ENCODE measurements at regions not wholly inside any gene's neighbourhood (a gene's known extent, or its start where the extent isn't known, plus 50 kb on each side); places are given as distances from the start of the nearest gene placed in this dataset.

- no peak for TF ChIP-seq CTCF (IDR thresholded peaks at IDR 0.05 in 4 of 5, conservative IDR thresholded peaks at IDR 0.05 in 1 of 5)
- TF ChIP-seq POLR2A (IDR thresholded peaks at IDR 0.05): no peak
- in situ Hi-C loops (cut with MboI; ENCODE audit: low sequenced_read_pairs in 4 of 4) (no loop called here), intact Hi-C loops (cut with DNase I; ENCODE audit: low total_unique reads) (no loop called here)
These were observed 2552.6 kb downstream of the PCDH7 start for GRCh38 chr4:33272722-33273121.

GRCh38 chr4:33283818-33284217 is 2563.6 kb downstream of the PCDH7 start:
- no peaks in the 10 kb centered on the region for H3K4me1 ChIP-seq
- no peak for ATAC-seq

More at GRCh38 chr4:33272722-33273121, 2552.6 kb downstream of the PCDH7 start:
- no peaks in the 10 kb centered on the region for H3K36me3 ChIP-seq
- ATAC-seq (no peak), DNase-seq (no peak)
- no peak overlapping the region for H3K27ac ChIP-seq
- no peaks in the 10 kb centered on the region for H3K9me3 ChIP-seq
- no peaks in the 10 kb centered on the region for H3K27me3 ChIP-seq
- H3K4me3 ChIP-seq: no peak overlapping the region
- H3K4me1 ChIP-seq: no peaks in the 10 kb centered on the region

GRCh38 chr4:33296876-33297455 is 2576.8 kb downstream of the PCDH7 start:
- in situ Hi-C loops (cut with MboI; ENCODE audit: low sequenced_read_pairs in 4 of 4) (no loop called here), intact Hi-C loops (cut with DNase I; ENCODE audit: low total_unique reads) (no loop called here)
- H3K27me3 ChIP-seq: no peaks in the 10 kb centered on the region
- ATAC-seq (no peak), DNase-seq (no peak)
- H3K36me3 ChIP-seq: no peaks in the 10 kb centered on the region
- H3K4me1 ChIP-seq: no peaks in the 10 kb centered on the region
- H3K9me3 ChIP-seq: no peaks in the 10 kb centered on the region
- H3K27ac ChIP-seq: no peak overlapping the region
- TF ChIP-seq CTCF (IDR thresholded peaks at IDR 0.05 in 4 of 5, conservative IDR thresholded peaks at IDR 0.05 in 1 of 5): no peak
- TF ChIP-seq POLR2A (IDR thresholded peaks at IDR 0.05): no peak
- no peak overlapping the region for H3K4me3 ChIP-seq

More at GRCh38 chr4:33283818-33284217, 2563.6 kb downstream of the PCDH7 start:
- TF ChIP-seq CTCF (IDR thresholded peaks at IDR 0.05 in 4 of 5, conservative IDR thresholded peaks at IDR 0.05 in 1 of 5) (no peak), POLR2A (IDR thresholded peaks at IDR 0.05) (no peak)
- intact Hi-C loops (cut with DNase I; ENCODE audit: low total_unique reads) (no loop called here), in situ Hi-C loops (cut with MboI; ENCODE audit: low sequenced_read_pairs in 4 of 4) (no loop called here)
- Histone ChIP-seq H3K27ac (no peak overlapping the region), H3K9me3 (no peaks in the 10 kb centered on the region), H3K4me3 (no peak overlapping the region), H3K36me3 (no peaks in the 10 kb centered on the region), H3K27me3 (no peaks in the 10 kb centered on the region)
- DNase-seq: no peak

- intact Hi-C loops (cut with DNase I; ENCODE audit: low total_unique reads): no loop called here
- Histone ChIP-seq H3K4me3 (no peak overlapping the region), H3K27me3 (no peaks in the 10 kb centered on the region), H3K4me1 (no peaks in the 10 kb centered on the region), H3K36me3 (no peaks in the 10 kb centered on the region), H3K27ac (no peak overlapping the region), H3K9me3 (no peaks in the 10 kb centered on the region)
- no peak for ATAC-seq
- in situ Hi-C loops (cut with MboI; ENCODE audit: low sequenced_read_pairs in 4 of 4): no loop called here
- TF ChIP-seq POLR2A (IDR thresholded peaks at IDR 0.05): no peak
- no peak for TF ChIP-seq CTCF (IDR thresholded peaks at IDR 0.05 in 4 of 5, conservative IDR thresholded peaks at IDR 0.05 in 1 of 5)
- no peak for DNase-seq
These were observed 2582.2 kb downstream of the PCDH7 start for GRCh38 chr4:33302321-33302720.

GRCh38 chr4:33306131-33306530 is 2586.0 kb downstream of the PCDH7 start:
- H3K27me3 ChIP-seq: no peaks in the 10 kb centered on the region
- ATAC-seq (no peak), DNase-seq (no peak)
- H3K9me3 ChIP-seq: no peaks in the 10 kb centered on the region
- in situ Hi-C loops (cut with MboI; ENCODE audit: low sequenced_read_pairs in 4 of 4) (no loop called here), intact Hi-C loops (cut with DNase I; ENCODE audit: low total_unique reads) (no loop called here)
- H3K27ac ChIP-seq: no peak overlapping the region
- no peaks in the 10 kb centered on the region for H3K36me3 ChIP-seq
- H3K4me1 ChIP-seq: no peaks in the 10 kb centered on the region
- TF ChIP-seq POLR2A (IDR thresholded peaks at IDR 0.05) (no peak), CTCF (IDR thresholded peaks at IDR 0.05 in 4 of 5, conservative IDR thresholded peaks at IDR 0.05 in 1 of 5) (no peak)
- no peak overlapping the region for H3K4me3 ChIP-seq
